Mesenchymal stem cell (in vitro differentiated cells and primary cell): ENCODE measurements at regions not wholly inside any gene's neighbourhood (a gene's known extent, or its start where the extent isn't known, plus 50 kb on each side); places are given as distances from the start of the nearest gene placed in this dataset.

ENCODE experiments used
- DNase-seq: peaks from one replicate; pipeline ENCODE4 v3.0.0-alpha.2; 2013
- H2AFZ ChIP-seq: one replicate; pipeline ENCODE4 v1.6.1; 2013; ENCODE audit warnings: low read depth, mild to moderate bottlenecking, control low read depth, inconsistent platforms, low read length, moderate library complexity
- H2AK5ac ChIP-seq: 2 replicates; pipeline ENCODE4 v1.6.1; 2013; ENCODE audit warnings: low read length, moderate library complexity, mild to moderate bottlenecking, inconsistent platforms; ENCODE audit not compliant: severe bottlenecking
- H2BK120ac ChIP-seq: one replicate; pipeline ENCODE4 v1.6.1; 2013; ENCODE audit warnings: low read depth, mild to moderate bottlenecking, inconsistent platforms, low read length, moderate library complexity
- H2BK12ac ChIP-seq, 2 experiments: one replicate each; pipeline ENCODE4 v1.6.1; 2013; ENCODE audit warnings: inconsistent platforms in 2 of 2, low read length in 2 of 2, mild to moderate bottlenecking in 2 of 2, moderate library complexity in 2 of 2, control low read depth in 1 of 2
- H2BK15ac ChIP-seq: one replicate; pipeline ENCODE4 v1.6.1; 2013; ENCODE audit warnings: mild to moderate bottlenecking, low read depth, inconsistent platforms; ENCODE audit not compliant: poor library complexity, severe bottlenecking
- H2BK5ac ChIP-seq: 2 replicates; pipeline ENCODE4 v1.6.1; 2013; ENCODE audit warnings: low read depth, mild to moderate bottlenecking, low read length, control low read depth, inconsistent platforms; ENCODE audit not compliant: poor library complexity, severe bottlenecking
- H3K14ac ChIP-seq, 2 experiments: one replicate each; pipeline ENCODE4 v1.6.1; 2013; ENCODE audit warnings: inconsistent platforms in 2 of 2, low read length in 2 of 2, control low read depth in 1 of 2, mild to moderate bottlenecking in 1 of 2, moderate library complexity in 1 of 2
- H3K18ac ChIP-seq, 2 experiments: one replicate each; pipeline ENCODE4 v1.6.1; 2013; ENCODE audit warnings: inconsistent platforms in 2 of 2, low read length in 2 of 2, control low read depth in 1 of 2, low read depth in 1 of 2, mild to moderate bottlenecking in 1 of 2
- H3K23ac ChIP-seq, 2 experiments: one replicate each; pipeline ENCODE4 v1.6.1; 2013; ENCODE audit warnings: inconsistent platforms in 2 of 2, low read length in 2 of 2, mild to moderate bottlenecking in 2 of 2, moderate library complexity in 2 of 2, control low read depth in 1 of 2
- H3K27ac ChIP-seq: 2 replicates; pipeline ENCODE4 v1.5.1; 2013; ENCODE audit warnings: mild to moderate bottlenecking, moderate library complexity, low read length, control low read depth, inconsistent platforms; ENCODE audit not compliant: poor library complexity, severe bottlenecking
- H3K27me3 ChIP-seq, 2 experiments: 2 replicates each; pipeline versions ENCODE4 v1.6.1 to v1.7.0; 2013; ENCODE audit warnings: low read length in 2 of 2, mild to moderate bottlenecking in 2 of 2, moderate library complexity in 2 of 2, control low read depth in 1 of 2, inconsistent platforms in 1 of 2; ENCODE audit not compliant: control insufficient read depth in 1 of 2, insufficient read depth in 1 of 2
- H3K36me3 ChIP-seq, 2 experiments: 2 replicates each; pipeline versions ENCODE4 v1.6.1 to v1.7.0; 2013; ENCODE audit warnings: low read length in 2 of 2, control low read depth in 1 of 2, inconsistent platforms in 1 of 2, low read depth in 1 of 2, mild to moderate bottlenecking in 1 of 2; ENCODE audit not compliant: insufficient read depth in 2 of 2, control insufficient read depth in 1 of 2
- H3K4ac ChIP-seq, 2 experiments: one replicate each; pipeline ENCODE4 v1.6.1; 2013; ENCODE audit warnings: inconsistent platforms in 2 of 2, low read length in 2 of 2, mild to moderate bottlenecking in 2 of 2, moderate library complexity in 2 of 2, control low read depth in 1 of 2, low read depth in 1 of 2
- H3K4me1 ChIP-seq: 2 replicates; pipeline ENCODE4 v1.6.1; 2013; ENCODE audit warnings: low read depth, low read length, control low read depth; ENCODE audit not compliant: control insufficient read depth, insufficient read depth
- H3K4me2 ChIP-seq: 2 replicates; pipeline ENCODE4 v1.6.1; 2013; ENCODE audit warnings: low read length, mild to moderate bottlenecking, inconsistent platforms; ENCODE audit not compliant: poor library complexity, severe bottlenecking
- H3K4me3 ChIP-seq, 2 experiments: 2 replicates each; pipeline versions ENCODE4 v1.5.1 to v1.7.0; 2013; ENCODE audit warnings: low read length in 2 of 2, mild to moderate bottlenecking in 2 of 2, control low read depth in 1 of 2, low read depth in 1 of 2; ENCODE audit not compliant: insufficient read depth in 1 of 2
- H3K79me1 ChIP-seq: replicated peaks from 2 replicates; pipeline ENCODE4 v1.6.1; 2013; ENCODE audit warnings: mild to moderate bottlenecking, control low read depth, low read length, inconsistent platforms; ENCODE audit not compliant: poor library complexity, severe bottlenecking
- H3K9ac ChIP-seq: 2 replicates; pipeline ENCODE4 v1.7.0; 2013; ENCODE audit warnings: mild to moderate bottlenecking, low read length, moderate library complexity
- H3K9me3 ChIP-seq: 2 replicates; pipeline ENCODE4 v1.7.0; 2013; ENCODE audit warnings: mild to moderate bottlenecking, low read length; ENCODE audit not compliant: control insufficient read depth
- H4K8ac ChIP-seq: one replicate; pipeline ENCODE4 v1.6.1; 2013; ENCODE audit warnings: inconsistent platforms, mild to moderate bottlenecking, low read length, moderate library complexity
- H4K91ac ChIP-seq: one replicate; pipeline ENCODE4 v1.6.1; 2013; ENCODE audit warnings: mild to moderate bottlenecking, low read length, inconsistent platforms
- WGBS: methylation state at CpG from one replicate; pipeline ENCODE4 v1.1.7; 2013; ENCODE audit warnings: mixed read lengths; 5-methylcytosine and 5-hydroxymethylcytosine counted together

DNA sequence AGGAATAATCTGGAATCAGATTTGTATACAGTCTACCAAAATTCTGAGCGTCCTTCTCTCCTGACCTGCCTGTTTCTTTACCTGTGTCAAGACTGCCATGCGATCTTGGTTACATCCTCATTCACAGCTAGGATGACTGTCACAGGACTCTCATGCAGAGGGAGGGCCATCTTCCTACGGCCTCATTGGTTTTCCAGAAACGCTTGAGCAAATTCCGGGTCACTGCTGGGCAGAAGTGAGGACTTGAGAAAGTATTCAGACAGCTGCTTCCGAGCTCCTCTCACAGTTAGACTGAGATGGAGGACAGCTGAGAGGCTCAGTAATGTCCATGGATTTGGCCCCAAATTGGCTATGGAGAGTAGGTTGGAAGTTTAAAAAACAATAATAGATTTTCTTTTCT, 94.2 kb downstream of the TFAP2C start:
- WGBS = 88% methylated on average over 6 of the region's 6 CpGs
- H2AK5ac ChIP-seq = no peak overlapping the region

DNA sequence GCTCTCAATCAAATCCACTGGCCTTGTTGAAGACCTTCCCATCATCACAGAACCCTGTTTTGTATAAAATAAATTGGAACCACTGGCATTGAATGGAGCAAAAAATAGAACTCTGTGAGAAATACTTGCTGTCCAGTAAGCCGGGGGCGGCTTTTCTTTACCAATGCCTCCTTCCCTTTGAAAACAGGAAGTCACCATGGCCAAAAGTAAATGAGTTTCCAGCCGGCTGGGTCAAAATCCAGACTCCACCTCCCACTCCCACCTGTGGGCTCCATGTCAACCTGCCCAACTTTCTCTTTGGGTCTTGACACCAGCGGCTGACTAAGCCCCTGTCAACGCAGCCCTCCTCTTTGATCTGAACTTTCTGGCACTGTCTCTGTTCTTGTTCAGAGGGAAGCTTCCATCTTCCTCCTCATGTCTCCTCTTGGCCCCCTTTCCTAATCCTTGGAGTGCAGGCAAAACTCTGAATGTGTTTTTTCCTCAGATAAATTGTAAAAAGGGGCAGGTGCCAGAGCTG, 95.2 kb downstream of the TFAP2C start:
- WGBS = 83% methylated on average over 5 of the region's 5 CpGs
- H3K14ac ChIP-seq = no peak overlapping the region
- H3K27ac ChIP-seq = no peak overlapping the region
- no peak overlapping the region for H2BK120ac ChIP-seq
- H3K23ac ChIP-seq = no peak overlapping the region
- H3K4me3 ChIP-seq = no peak overlapping the region
- no peaks in the 10 kb centered on the region for H3K79me1 ChIP-seq
- no peaks in the 10 kb centered on the region for H3K9me3 ChIP-seq
- peaks cover 0 to 5% of the 10 kb centered on the region in 2 experiments for H3K27me3 ChIP-seq
- H4K8ac ChIP-seq = no peak overlapping the region
- no peaks in the 10 kb centered on the region for H3K36me3 ChIP-seq
- no peak overlapping the region for H4K91ac ChIP-seq
- H3K4me2 ChIP-seq = no peak overlapping the region
- no peaks in the 10 kb centered on the region for H3K4me1 ChIP-seq
- H2BK15ac ChIP-seq = no peak overlapping the region
- H3K18ac ChIP-seq = no peak overlapping the region
- H2BK12ac ChIP-seq = no peak overlapping the region
- H2BK5ac ChIP-seq = no peak overlapping the region
- no peak overlapping the region for H2AFZ ChIP-seq
- no peak for DNase-seq
- no peak overlapping the region for H3K9ac ChIP-seq
- H3K4ac ChIP-seq = no peak overlapping the region
- H2AK5ac ChIP-seq = no peak overlapping the region

More for the DNA sequence above, 94.2 kb downstream of the TFAP2C start:
- Histone ChIP-seq H4K8ac (no peak overlapping the region), H2BK15ac (no peak overlapping the region), H3K9ac (no peak overlapping the region), H2AFZ (no peak overlapping the region), H3K9me3 (no peaks in the 10 kb centered on the region), H3K4me1 (no peaks in the 10 kb centered on the region), H2BK120ac (no peak overlapping the region), H3K4me2 (no peak overlapping the region), H2BK12ac (no peak overlapping the region), H3K14ac (no peak overlapping the region), H3K36me3 (no peaks in the 10 kb centered on the region), H3K27me3 (peaks cover 0 to 5% of the 10 kb centered on the region in 2 experiments), H3K27ac (no peak overlapping the region), H3K23ac (no peak overlapping the region), H4K91ac (no peak overlapping the region), H3K4ac (no peak overlapping the region), H3K18ac (no peak overlapping the region), H3K79me1 (no peaks in the 10 kb centered on the region), H3K4me3 (no peak overlapping the region), H2BK5ac (no peak overlapping the region)
- no peak for DNase-seq

DNA sequence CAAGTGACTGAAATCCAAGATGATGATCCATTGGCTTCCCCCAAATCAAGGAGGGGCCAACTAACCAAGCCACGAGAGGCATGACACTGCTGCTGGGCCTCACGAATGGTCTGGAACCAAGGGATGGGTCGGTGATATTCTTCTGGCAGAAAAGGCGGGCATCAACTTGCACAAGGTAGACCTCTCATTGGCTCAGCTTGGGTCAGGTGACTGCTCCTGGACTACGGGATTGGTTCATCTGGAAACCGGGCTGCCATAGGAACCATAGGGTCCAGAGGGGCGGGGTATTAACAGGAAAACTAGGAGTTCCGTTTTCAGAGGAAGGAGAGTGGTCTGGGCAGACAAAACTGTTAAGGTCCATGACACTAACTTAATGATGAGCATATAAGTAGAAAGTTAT, 100.9 kb downstream of the TFAP2C start:
- Histone ChIP-seq H2BK12ac (no peak overlapping the region), H2BK120ac (no peak overlapping the region), H3K4me1 (no peaks in the 10 kb centered on the region), H3K36me3 (no peaks in the 10 kb centered on the region), H2BK5ac (no peak overlapping the region), H3K9ac (no peak overlapping the region), H3K27ac (no peak overlapping the region), H2AFZ (no peak overlapping the region), H3K9me3 (no peaks in the 10 kb centered on the region), H3K18ac (no peak overlapping the region), H3K23ac (no peak overlapping the region), H3K14ac (no peak overlapping the region), H4K8ac (no peak overlapping the region), H4K91ac (no peak overlapping the region), H3K79me1 (no peaks in the 10 kb centered on the region), H3K4me2 (no peak overlapping the region), H3K4ac (no peak overlapping the region), H3K27me3 (peaks cover 0 to 5% of the 10 kb centered on the region in 2 experiments), H3K4me3 (no peak overlapping the region), H2BK15ac (no peak overlapping the region), H2AK5ac (no peak overlapping the region)
- no peak for DNase-seq
- 95% methylated on average over 8 of the region's 8 CpGs for WGBS

DNA sequence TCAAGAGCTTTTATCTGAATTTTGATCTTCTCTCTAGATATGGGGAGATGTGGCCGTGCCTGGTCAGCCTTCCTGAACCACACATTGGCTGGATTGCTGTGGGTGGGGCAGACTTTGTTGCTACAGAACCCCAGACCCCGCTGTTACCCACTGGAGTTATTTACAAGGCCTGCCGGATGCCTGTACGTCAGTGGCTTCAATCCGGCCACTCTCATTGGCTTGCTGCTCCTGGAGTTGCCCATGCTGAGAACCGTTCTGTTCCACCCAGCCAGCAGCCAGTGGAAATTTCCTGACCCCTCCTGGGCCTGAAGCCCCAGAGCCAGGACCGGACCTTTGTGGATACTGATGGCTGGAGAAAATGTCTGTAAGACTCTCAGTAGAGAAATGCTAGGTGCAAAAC, 101.9 kb downstream of the TFAP2C start:
- Histone ChIP-seq H3K27ac (no peak overlapping the region), H3K4ac (no peak overlapping the region), H3K36me3 (no peaks in the 10 kb centered on the region), H3K9me3 (no peaks in the 10 kb centered on the region), H3K14ac (no peak overlapping the region), H3K9ac (no peak overlapping the region), H3K27me3 (peaks cover 0 to 2% of the 10 kb centered on the region in 2 experiments), H2BK15ac (no peak overlapping the region), H3K23ac (no peak overlapping the region), H2AK5ac (no peak overlapping the region), H3K18ac (no peak overlapping the region), H4K8ac (no peak overlapping the region), H3K4me1 (no peaks in the 10 kb centered on the region), H2BK120ac (no peak overlapping the region), H3K4me2 (no peak overlapping the region), H2BK5ac (no peak overlapping the region), H3K79me1 (no peaks in the 10 kb centered on the region), H2AFZ (no peak overlapping the region), H4K91ac (no peak overlapping the region), H2BK12ac (no peak overlapping the region), H3K4me3 (no peak overlapping the region)
- DNase-seq = no peak
- 83% methylated on average over 7 of the region's 7 CpGs for WGBS
